HFFc6 (cell line): ENCODE measurements at regions not wholly inside any gene's neighbourhood (a gene's known extent, or its start where the extent isn't known, plus 50 kb on each side); places are given as distances from the start of the nearest gene placed in this dataset.

ENCODE experiments used
- DNase-seq: peaks from one replicate; pipeline ENCODE4 v3.0.0-alpha.2; 2018
- H3K27ac Mint-ChIP-seq: 2 replicates; pipeline ENCODE4 v1.8.0; 2020; ENCODE audit warnings: mild to moderate bottlenecking, mixed read lengths
- H3K27me3 Mint-ChIP-seq: 2 replicates; pipeline ENCODE4 v1.8.0; 2021; ENCODE audit warnings: mild to moderate bottlenecking, moderate library complexity, mixed read lengths; ENCODE audit not compliant: insufficient read depth
- H3K36me3 Mint-ChIP-seq: 2 replicates; pipeline ENCODE4 v1.8.0; 2021; ENCODE audit warnings: low read depth, mixed read lengths
- H3K4me1 Mint-ChIP-seq: 2 replicates; pipeline ENCODE4 v1.8.0; 2020; ENCODE audit warnings: low read depth, mixed read lengths
- H3K4me3 Mint-ChIP-seq: 2 replicates; pipeline ENCODE4 v1.8.0; 2020; ENCODE audit warnings: mild to moderate bottlenecking, moderate library complexity, mixed read lengths
- H3K9me3 Mint-ChIP-seq: 2 replicates; pipeline ENCODE4 v1.8.0; 2020; ENCODE audit warnings: mild to moderate bottlenecking, mixed read lengths
- TF ChIP-seq, protein P1 (sequence below): fragments of 200-600 bp; sonication (generic); IDR thresholded peaks from 2 replicates; pipeline ENCODE4 v1.5.0; 2021; ENCODE audit warnings: antibody characterized with exemption, mild to moderate bottlenecking

DNA sequence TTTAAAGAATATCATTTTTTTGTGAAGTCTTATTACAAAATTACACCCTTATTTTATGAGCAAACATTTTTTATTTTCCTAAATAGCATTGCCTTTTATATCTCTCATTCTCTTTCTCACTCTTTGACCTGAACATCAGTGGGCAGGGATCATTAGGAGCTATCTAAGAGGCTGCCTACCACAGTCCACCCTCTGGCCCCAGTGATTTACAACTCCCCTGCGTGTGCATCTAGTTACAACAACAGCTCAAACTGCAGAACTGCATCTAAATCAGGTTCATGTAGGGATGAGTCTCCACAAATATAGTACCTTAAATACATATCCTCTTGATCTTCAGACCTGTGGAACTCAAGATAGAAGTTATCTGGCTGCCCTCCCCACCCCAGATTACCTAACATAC lies 172.4 kb upstream of the CXCR4 start:
- TF ChIP-seq, protein P1, sequence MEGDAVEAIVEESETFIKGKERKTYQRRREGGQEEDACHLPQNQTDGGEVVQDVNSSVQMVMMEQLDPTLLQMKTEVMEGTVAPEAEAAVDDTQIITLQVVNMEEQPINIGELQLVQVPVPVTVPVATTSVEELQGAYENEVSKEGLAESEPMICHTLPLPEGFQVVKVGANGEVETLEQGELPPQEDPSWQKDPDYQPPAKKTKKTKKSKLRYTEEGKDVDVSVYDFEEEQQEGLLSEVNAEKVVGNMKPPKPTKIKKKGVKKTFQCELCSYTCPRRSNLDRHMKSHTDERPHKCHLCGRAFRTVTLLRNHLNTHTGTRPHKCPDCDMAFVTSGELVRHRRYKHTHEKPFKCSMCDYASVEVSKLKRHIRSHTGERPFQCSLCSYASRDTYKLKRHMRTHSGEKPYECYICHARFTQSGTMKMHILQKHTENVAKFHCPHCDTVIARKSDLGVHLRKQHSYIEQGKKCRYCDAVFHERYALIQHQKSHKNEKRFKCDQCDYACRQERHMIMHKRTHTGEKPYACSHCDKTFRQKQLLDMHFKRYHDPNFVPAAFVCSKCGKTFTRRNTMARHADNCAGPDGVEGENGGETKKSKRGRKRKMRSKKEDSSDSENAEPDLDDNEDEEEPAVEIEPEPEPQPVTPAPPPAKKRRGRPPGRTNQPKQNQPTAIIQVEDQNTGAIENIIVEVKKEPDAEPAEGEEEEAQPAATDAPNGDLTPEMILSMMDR: no peak

DNA sequence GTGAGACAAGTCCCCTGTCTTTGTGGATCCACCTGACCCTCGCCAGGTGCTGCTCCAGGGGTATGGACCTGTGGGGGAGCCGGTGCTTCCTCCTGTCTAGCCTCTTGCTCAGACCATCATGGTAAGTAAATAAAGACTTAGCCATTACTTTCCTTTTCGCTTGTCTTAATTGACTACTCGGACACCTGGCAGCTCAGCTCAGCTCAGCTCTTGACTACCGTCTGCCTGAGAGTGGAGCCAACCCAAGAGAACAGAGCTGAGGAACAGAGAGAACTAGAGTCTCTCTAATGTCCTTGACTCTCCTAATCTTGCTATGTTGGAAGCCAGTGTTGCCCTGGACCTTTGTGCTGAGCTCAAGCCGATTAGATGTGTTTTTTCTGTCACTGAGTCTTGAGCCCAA lies 170.3 kb upstream of the CXCR4 start:
- TF ChIP-seq, protein P1: no peak
- H3K36me3 Mint-ChIP-seq: no peaks in the 10 kb centered on the region; the same call in 1 of the 2 replicates
- H3K4me1 Mint-ChIP-seq: no peaks in the 10 kb centered on the region
- peaks cover 1% of the 10 kb centered on the region for H3K27me3 Mint-ChIP-seq
- H3K27ac Mint-ChIP-seq: no peak overlapping the region
- no peak for DNase-seq
- H3K9me3 Mint-ChIP-seq: peaks cover 37% of the 10 kb centered on the region
- no peak overlapping the region for H3K4me3 Mint-ChIP-seq

More for the DNA sequence above, 172.4 kb upstream of the CXCR4 start:
- peaks cover 27% of the 10 kb centered on the region for H3K9me3 Mint-ChIP-seq
- H3K4me3 Mint-ChIP-seq: no peak overlapping the region
- no peaks in the 10 kb centered on the region; the same call in 1 of the 2 replicates for H3K36me3 Mint-ChIP-seq
- H3K27ac Mint-ChIP-seq: no peak overlapping the region
- no peaks in the 10 kb centered on the region for H3K4me1 Mint-ChIP-seq
- DNase-seq: no peak
- peaks cover 1% of the 10 kb centered on the region for H3K27me3 Mint-ChIP-seq

DNA sequence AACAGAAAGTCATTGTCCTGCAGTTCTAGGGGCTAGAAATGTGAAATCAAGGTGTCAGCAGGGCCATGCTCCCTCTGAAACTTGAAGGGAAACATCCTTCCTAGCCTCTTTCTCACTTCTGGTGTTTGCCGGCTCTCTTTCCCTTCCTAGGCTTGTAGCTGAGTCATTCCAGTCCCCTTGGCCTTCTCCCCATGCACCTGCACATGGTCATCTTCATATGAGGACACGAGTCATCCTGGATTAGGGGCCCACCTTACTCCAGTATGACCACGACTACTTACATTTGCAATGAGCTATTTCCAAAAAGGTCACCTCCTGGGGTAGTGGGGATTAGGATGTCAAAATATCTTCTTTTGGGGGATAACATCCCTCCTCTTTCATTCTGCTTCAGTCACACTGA lies 168.5 kb upstream of the CXCR4 start:
- no peak for DNase-seq
- H3K27me3 Mint-ChIP-seq: peaks cover 1% of the 10 kb centered on the region
- H3K27ac Mint-ChIP-seq: no peak overlapping the region
- H3K4me3 Mint-ChIP-seq: no peak overlapping the region
- H3K9me3 Mint-ChIP-seq: peaks cover 47% of the 10 kb centered on the region
- H3K4me1 Mint-ChIP-seq: no peaks in the 10 kb centered on the region
- H3K36me3 Mint-ChIP-seq: no peaks in the 10 kb centered on the region; the same call in 1 of the 2 replicates
- TF ChIP-seq, protein P1: no peak

DNA sequence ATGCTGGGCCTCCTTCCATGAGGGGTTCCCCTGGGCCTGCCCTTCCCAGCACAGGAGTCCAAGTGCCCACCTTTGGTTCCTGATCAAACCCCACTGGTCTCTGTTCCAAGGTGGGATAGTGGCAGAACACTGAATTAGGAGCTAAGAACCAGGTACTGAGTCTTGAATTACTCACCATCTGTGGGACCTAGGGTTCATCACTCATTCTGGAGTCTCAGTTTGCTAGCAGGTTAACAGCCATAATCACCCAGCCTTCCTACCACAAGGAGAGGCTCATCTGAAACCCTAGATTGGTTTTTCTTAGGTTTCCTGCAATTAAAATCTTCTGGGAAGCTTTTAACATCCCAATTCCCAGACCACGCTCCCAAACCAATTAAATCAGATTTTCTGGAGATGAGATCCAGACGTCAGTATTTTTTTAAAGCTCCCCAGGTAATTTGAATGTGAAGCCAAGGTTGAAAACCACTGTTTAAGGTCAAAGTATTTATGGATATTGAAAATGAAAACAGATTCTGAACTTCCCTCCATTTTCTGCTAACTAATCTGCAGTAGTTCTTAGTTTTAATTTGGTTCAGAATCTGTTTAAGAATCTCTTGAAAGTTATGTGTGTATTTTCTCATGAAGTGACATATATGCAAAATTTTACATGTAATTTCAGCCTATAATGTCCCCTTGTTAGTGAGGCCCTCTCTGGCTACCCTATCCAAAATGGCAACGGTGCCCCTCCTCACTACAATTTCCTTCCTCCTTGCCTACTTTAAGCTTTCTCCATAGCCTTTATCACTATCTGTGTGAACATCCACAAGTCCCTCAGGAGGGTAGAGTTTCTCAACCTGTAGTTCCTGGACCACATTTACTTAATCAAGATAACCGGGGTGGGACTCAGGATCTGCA lies 166.5 kb upstream of the CXCR4 start:
- no peak for DNase-seq
- Mint-ChIP-seq H3K27me3 (peaks cover 1% of the 10 kb centered on the region), H3K9me3 (peaks cover 58% of the 10 kb centered on the region), H3K4me3 (no peak overlapping the region), H3K4me1 (no peaks in the 10 kb centered on the region), H3K36me3 (no peaks in the 10 kb centered on the region; the same call in 1 of the 2 replicates), H3K27ac (no peak overlapping the region)
- TF ChIP-seq, protein P1: no peak

DNA sequence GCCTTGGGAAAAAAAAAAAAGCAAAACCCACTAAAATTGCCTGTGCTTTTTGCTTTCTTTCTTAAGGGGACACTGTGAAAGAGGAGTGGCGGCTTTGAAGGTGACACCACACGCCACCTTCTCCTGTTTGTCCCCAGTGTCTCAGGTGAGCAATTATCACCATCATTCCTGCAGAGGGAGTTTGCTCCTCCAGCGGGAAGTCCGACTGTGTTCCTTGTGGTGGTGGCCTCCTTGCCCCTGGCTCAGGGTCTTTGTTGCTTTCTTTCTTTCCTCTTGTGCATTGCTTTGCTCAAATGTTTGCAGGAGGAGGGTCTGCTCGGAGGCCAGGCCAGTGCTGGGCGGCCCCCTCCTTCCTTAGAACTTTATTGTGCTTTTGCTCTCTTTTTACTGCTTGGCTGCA lies 164.3 kb upstream of the CXCR4 start:
- no peaks in the 10 kb centered on the region for H3K4me1 Mint-ChIP-seq
- TF ChIP-seq, protein P1: no peak
- H3K27ac Mint-ChIP-seq: no peak overlapping the region
- no peak for DNase-seq
- peaks cover 1% of the 10 kb centered on the region for H3K27me3 Mint-ChIP-seq
- no peak overlapping the region for H3K4me3 Mint-ChIP-seq
- no peaks in the 10 kb centered on the region; the same call in 1 of the 2 replicates for H3K36me3 Mint-ChIP-seq
- H3K9me3 Mint-ChIP-seq: peaks cover 48% of the 10 kb centered on the region
